ENCODE measurements at regions not wholly inside any gene's neighbourhood (a gene's known extent, or its start where the extent isn't known, plus 50 kb on each side); places are given as distances from the start of the nearest gene placed in this dataset.

DNA sequence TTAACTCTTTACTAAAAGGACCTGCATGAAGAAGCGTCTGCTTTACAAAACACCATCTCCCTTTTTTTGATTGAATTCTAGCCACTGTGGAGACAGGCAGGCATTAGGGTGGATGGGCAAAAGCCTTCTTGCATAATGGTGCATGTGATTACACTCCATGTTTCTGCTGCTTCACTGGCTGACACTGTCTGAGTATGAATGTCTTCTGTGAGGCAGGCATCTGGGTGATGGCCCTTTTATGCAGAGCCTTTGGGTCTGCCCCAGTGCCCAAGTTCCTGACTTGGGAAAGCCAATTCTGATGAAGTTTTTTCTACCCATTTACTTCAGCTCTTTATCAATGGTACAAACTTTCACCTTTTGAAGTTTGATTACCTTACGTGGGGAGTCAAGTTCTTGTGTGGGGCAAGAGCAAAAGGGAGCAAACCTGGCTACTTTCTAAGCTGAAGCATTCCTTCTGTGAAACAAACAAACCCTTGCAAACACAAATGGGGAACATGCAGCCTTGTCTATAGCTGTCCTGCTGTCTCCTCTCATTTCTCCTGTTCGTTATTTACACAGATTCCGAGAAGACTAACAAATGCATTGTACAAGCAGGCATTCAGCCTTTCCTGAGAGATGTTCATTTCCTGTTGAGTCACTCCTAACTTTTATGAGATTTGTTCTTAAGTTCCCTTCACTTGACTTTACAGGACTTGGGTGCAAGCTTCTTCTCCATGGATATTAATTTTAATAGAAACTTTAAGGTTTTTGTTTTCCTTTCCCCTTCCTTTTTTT, 301.9 kb downstream of the TLL1 start:
- Histone ChIP-seq H2BK5ac (ENCODE audit: low read depth, low read length, poor library complexity, severe bottlenecking) (no peak overlapping the region), H3K9me1 (ENCODE audit: insufficient read depth, low read length) (no peaks in the 10 kb centered on the region), H3K4ac (ENCODE audit: low read depth, low read length) (no peak overlapping the region), H2BK120ac (ENCODE audit: low read depth, low read length) (no peak overlapping the region), H3K9ac (ENCODE audit: low read depth, low read length) (no peak overlapping the region), H3K4me3 (ENCODE audit: insufficient read depth, low read depth, low read length) (no peak overlapping the region), H2BK15ac (ENCODE audit: low read depth, low read length) (no peak overlapping the region), H3K18ac (ENCODE audit: low read depth, low read length) (no peak overlapping the region), H3K56ac (ENCODE audit: extremely low read depth, insufficient read depth, low read length) (no peak overlapping the region), H2AK5ac (ENCODE audit: low read depth, low read length) (no peak overlapping the region), H4K8ac (ENCODE audit: low read depth in 2 of 2, low read length in 2 of 2) (no peak overlapping the region), H3K23ac (ENCODE audit: low read depth, low read length) (no peak overlapping the region), H3K27me3 (ENCODE audit: control insufficient read depth, insufficient read depth, low read length) (no peaks in the 10 kb centered on the region), H3K36me3 (ENCODE audit: control insufficient read depth, insufficient read depth, low read length) (no peaks in the 10 kb centered on the region), H4K20me1 (ENCODE audit: insufficient read depth, low read length) (no peaks in the 10 kb centered on the region), H3K9me3 (ENCODE audit: control insufficient read depth, insufficient read depth, low read length) (peaks cover 2% of the 10 kb centered on the region), H4K5ac (ENCODE audit: low read depth, low read length) (no peak overlapping the region), H2BK20ac (ENCODE audit: low read depth, low read length) (no peak overlapping the region), H4K91ac (ENCODE audit: insufficient read depth, low read depth, low read length) (no peak overlapping the region), H3K14ac (replicated peaks; ENCODE audit: low read depth, low read length) (no peak overlapping the region), H2AK9ac (replicated peaks; ENCODE audit: low read depth, low read length, poor library complexity) (no peak overlapping the region), H3K27ac (ENCODE audit: insufficient read depth, low read length) (no peak overlapping the region), H3K4me1 (ENCODE audit: control insufficient read depth, insufficient read depth, low read length) (no peaks in the 10 kb centered on the region), H3K4me2 (ENCODE audit: low read depth, low read length) (no peak overlapping the region), H3K79me1 (ENCODE audit: low read depth in 1 of 2, low read length in 2 of 2) (no peaks in the 10 kb centered on the region), H2AFZ (replicated peaks; ENCODE audit: low read length, poor library complexity) (no peak overlapping the region)
- DNase-seq (no peak), ATAC-seq (ENCODE audit: low read depth) (no peak)
- TF ChIP-seq RCOR1 (IDR thresholded peaks at IDR 0.05; ENCODE audit: insufficient replicate concordance, low read length) (no peak), RFX5 (IDR thresholded peaks at IDR 0.05; ENCODE audit: low read depth, low read length) (no peak), RAD21 (IDR thresholded peaks at IDR 0.05; ENCODE audit: low read length) (no peak), CHD1 (IDR thresholded peaks at IDR 0.05; ENCODE audit: low read depth, low read length) (no peak), FOS (IDR thresholded peaks at IDR 0.05; ENCODE audit: low read depth, low read length) (no peak), MXI1 (IDR thresholded peaks at IDR 0.05; ENCODE audit: borderline replicate concordance, low read depth, low read length) (no peak), BHLHE40 (IDR thresholded peaks at IDR 0.05; ENCODE audit: low read depth, low read length) (no peak), NFE2L2 (IDR thresholded peaks at IDR 0.05; ENCODE audit: low read depth, low read length) (no peak), CEBPB (IDR thresholded peaks at IDR 0.05; ENCODE audit: low read depth, low read length) (no peak), MAFK (IDR thresholded peaks at IDR 0.05; ENCODE audit: low read depth, low read length) (no peak)
- TF ChIP-seq, protein P1, sequence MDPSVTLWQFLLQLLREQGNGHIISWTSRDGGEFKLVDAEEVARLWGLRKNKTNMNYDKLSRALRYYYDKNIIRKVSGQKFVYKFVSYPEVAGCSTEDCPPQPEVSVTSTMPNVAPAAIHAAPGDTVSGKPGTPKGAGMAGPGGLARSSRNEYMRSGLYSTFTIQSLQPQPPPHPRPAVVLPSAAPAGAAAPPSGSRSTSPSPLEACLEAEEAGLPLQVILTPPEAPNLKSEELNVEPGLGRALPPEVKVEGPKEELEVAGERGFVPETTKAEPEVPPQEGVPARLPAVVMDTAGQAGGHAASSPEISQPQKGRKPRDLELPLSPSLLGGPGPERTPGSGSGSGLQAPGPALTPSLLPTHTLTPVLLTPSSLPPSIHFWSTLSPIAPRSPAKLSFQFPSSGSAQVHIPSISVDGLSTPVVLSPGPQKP (IDR thresholded peaks at IDR 0.05; ENCODE audit: borderline replicate concordance, low read depth, low read length): no peak
- no TSS peak for BruUV-seq (replicated peaks)
- in situ Hi-C loops (cut with MboI; ENCODE audit: low sequenced_read_pairs) (no loop called here), dilution Hi-C loops (cut with HindIII; ENCODE audit: low sequenced_read_pairs, unreplicated experiment) (no loop called here), intact Hi-C loops (cut with micrococcal nuclease) (no loop called here)
- POLR2A ChIA-PET (ENCODE audit: unreplicated experiment): no interaction called here
- 20% methylated on average over 1 of the region's 4 CpGs; no CpG with 5 or more reads in 1 of the 2 experiments for WGBS, 2 experiments (ENCODE audit: extremely low coverage in 2 of 2, insufficient read length in 1 of 2)
- CTCF ChIA-PET: no interaction called here

Data from IMR-90 (cell line).